Hepatocyte (in vitro differentiated cells): ENCODE measurements at regions not wholly inside any gene's neighbourhood (a gene's known extent, or its start where the extent isn't known, plus 50 kb on each side); places are given as distances from the start of the nearest gene placed in this dataset.

Source experiments
- DNase-seq: peaks from one replicate; pipeline ENCODE4 v3.0.0-alpha.2; 2016; ENCODE audit warnings: low spot score
- H2AFZ ChIP-seq: fragments of 200-600 bp; sonication (generic); 2 replicates; pipeline ENCODE4 v1.6.0; 2016; ENCODE audit warnings: antibody characterized with exemption, mild to moderate bottlenecking
- H3K27ac ChIP-seq: fragments of 200-600 bp; sonication (generic); 2 replicates; pipeline ENCODE4 v1.5.1; 2016; ENCODE audit warnings: mild to moderate bottlenecking
- H3K27me3 ChIP-seq: fragments of 200-600 bp; sonication (generic); 2 replicates; pipeline ENCODE4 v1.6.1; 2016
- H3K36me3 ChIP-seq: fragments of 200-600 bp; sonication (generic); replicated peaks from 2 replicates; pipeline ENCODE4 v1.5.1; 2016; ENCODE audit warnings: low read depth; ENCODE audit not compliant: insufficient read depth
- H3K4me1 ChIP-seq: fragments of 200-600 bp; sonication (generic); 2 replicates; pipeline ENCODE4 v1.5.1; 2016; ENCODE audit warnings: mild to moderate bottlenecking, moderate library complexity; ENCODE audit not compliant: insufficient read depth
- H3K4me2 ChIP-seq: fragments of 200-600 bp; sonication (generic); 2 replicates; pipeline ENCODE4 v1.6.0; 2016
- H3K4me3 ChIP-seq: fragments of 200-600 bp; sonication (generic); 2 replicates; pipeline ENCODE4 v1.5.1; 2016; ENCODE audit warnings: mild to moderate bottlenecking
- H3K79me2 ChIP-seq: fragments of 200-600 bp; sonication (generic); 2 replicates; pipeline ENCODE4 v1.6.0; 2017; ENCODE audit warnings: mild to moderate bottlenecking
- H3K9me2 ChIP-seq: fragments of 200-600 bp; sonication (generic); replicated peaks from 2 replicates; pipeline ENCODE4 v1.6.0; 2017; ENCODE audit warnings: mild to moderate bottlenecking; ENCODE audit not compliant: insufficient read depth
- H3K9me3 ChIP-seq: fragments of 200-600 bp; sonication (generic); 2 replicates; pipeline ENCODE4 v1.5.1; 2016; ENCODE audit warnings: low read depth, mild to moderate bottlenecking
- H4K20me1 ChIP-seq: fragments of 200-600 bp; sonication (generic); 2 replicates; pipeline ENCODE4 v1.6.0; 2016; ENCODE audit warnings: mild to moderate bottlenecking; ENCODE audit not compliant: insufficient read depth, poor library complexity, severe bottlenecking
- CTCF ChIP-seq: fragments of 200-600 bp; sonication (generic); IDR thresholded peaks from 2 replicates; pipeline ENCODE4 v1.5.1; 2016; ENCODE audit warnings: antibody characterized with exemption, mild to moderate bottlenecking; ENCODE audit not compliant: poor library complexity
- EZH2 ChIP-seq: fragments of 200-600 bp; sonication (generic); IDR thresholded peaks from 2 replicates; pipeline ENCODE4 v1.6.1; 2016; ENCODE audit warnings: antibody characterized with exemption, mild to moderate bottlenecking, borderline replicate concordance
- EZH2phosphoT487 ChIP-seq: fragments of 200-600 bp; sonication (generic); IDR thresholded peaks from one replicate; pipeline ENCODE4 v1.6.1; 2018; ENCODE audit warnings: antibody characterized with exemption, mild to moderate bottlenecking, low read depth, moderate library complexity; ENCODE audit not compliant: unreplicated experiment, severe bottlenecking
- WGBS: methylation state at CpG from one replicate; pipeline ENCODE4 v1.1.6; 2016; ENCODE audit warnings: low lambda C conversion rate; ENCODE audit errors: missing lambda C conversion rate; 5-methylcytosine and 5-hydroxymethylcytosine counted together

DNA sequence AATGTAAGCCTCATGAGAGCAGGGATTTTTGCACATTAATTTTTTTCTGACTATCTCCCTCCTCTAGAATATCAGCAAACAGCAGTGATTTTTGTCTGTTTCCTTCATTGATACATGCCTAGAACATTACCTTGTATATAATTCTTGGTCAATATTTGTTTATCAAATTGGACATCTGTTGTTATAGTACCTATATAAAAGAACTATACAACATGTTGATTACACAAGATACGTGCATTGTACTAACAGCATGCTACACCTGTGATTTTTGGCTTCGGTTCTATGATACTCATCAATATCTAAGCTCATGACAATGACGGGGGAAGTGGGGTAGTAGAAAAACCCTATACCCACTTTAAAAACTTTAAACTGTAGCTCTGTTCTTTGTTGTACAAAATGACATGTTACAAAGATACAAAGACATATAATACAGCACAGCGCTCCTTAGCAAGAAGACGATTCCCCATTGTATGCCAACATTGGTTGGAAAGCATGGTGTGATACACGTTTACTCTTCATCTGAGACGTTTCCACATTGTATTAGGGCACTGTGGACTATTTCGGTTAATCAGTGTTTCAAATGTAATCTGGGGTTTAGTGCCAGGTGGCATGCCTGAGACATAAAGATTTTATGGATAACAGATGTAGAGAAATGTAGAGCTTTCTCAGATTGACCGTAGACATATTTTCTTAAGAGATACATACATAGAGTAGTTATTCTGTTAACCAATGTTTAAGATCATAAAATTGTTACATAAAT lies 70.5 kb upstream of the FOXP2 start:
- Histone ChIP-seq H3K9me3 (no peaks in the 10 kb centered on the region), H3K9me2 (no peaks in the 10 kb centered on the region), H3K79me2 (no peaks in the 10 kb centered on the region), H3K36me3 (no peaks in the 10 kb centered on the region), H2AFZ (no peak overlapping the region), H3K27ac (no peak overlapping the region), H3K4me2 (no peak overlapping the region), H4K20me1 (no peaks in the 10 kb centered on the region), H3K4me3 (no peak overlapping the region), H3K4me1 (no peaks in the 10 kb centered on the region), H3K27me3 (no peaks in the 10 kb centered on the region)
- no peak for TF ChIP-seq EZH2phosphoT487
- TF ChIP-seq EZH2, result no peak
- TF ChIP-seq CTCF, result no peak
- 82% methylated on average over 9 of the region's 9 CpGs for WGBS
- no peak for DNase-seq

DNA sequence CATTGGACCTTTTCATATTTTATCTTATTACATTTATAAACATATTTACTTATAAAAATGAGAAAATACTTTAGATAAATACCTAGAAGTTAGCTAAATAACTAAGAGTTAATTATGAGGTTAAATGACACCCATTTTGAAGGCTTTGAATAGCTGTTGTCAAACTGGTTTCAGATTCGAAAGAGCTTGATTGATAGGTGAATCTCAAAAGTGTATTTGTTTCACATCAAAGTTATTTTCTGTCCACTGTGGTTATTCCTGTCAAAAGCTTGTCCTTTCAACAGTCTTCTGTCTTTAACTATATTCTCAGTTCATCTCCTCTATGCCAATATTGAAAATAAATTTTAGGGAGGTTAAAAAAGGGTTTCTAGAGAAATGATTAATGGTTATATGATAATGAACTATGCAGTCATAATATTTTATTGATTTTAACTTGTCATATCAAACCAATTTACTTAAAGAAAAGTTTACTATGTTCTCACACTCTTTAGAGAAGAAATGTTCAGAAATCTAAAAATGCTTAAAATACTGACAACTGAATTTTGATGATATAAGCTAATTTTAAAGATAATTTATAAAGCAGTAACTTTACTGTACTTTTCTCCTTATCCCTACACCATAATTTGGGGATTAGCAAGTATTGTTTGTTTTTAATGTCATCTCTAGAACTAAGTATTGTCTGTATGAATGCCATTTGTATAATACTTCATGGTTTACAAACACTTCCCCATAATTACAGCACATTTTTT lies 72.0 kb upstream of the FOXP2 start:
- no peak overlapping the region for H3K4me2 ChIP-seq
- H3K9me2 ChIP-seq, result no peaks in the 10 kb centered on the region
- H3K4me1 ChIP-seq, result no peaks in the 10 kb centered on the region
- H3K27me3 ChIP-seq, result no peaks in the 10 kb centered on the region
- no peak overlapping the region for H3K27ac ChIP-seq
- no peaks in the 10 kb centered on the region for H3K9me3 ChIP-seq
- no peak overlapping the region for H3K4me3 ChIP-seq
- no peaks in the 10 kb centered on the region for H3K36me3 ChIP-seq
- 83% methylated on average over 1 of the region's 1 CpG for WGBS
- DNase-seq, result no peak
- H2AFZ ChIP-seq, result no peak overlapping the region
- no peaks in the 10 kb centered on the region for H3K79me2 ChIP-seq
- H4K20me1 ChIP-seq, result no peaks in the 10 kb centered on the region
- TF ChIP-seq EZH2 (no peak), CTCF (no peak), EZH2phosphoT487 (no peak)

- no peaks in the 10 kb centered on the region for H3K9me3 ChIP-seq
- H3K9me2 ChIP-seq, result no peaks in the 10 kb centered on the region
- no peak overlapping the region for H2AFZ ChIP-seq
- H3K4me3 ChIP-seq, result no peak overlapping the region
- no peak for DNase-seq
- whole genome bisulfite sequencing, result 85% methylated on average over 3 of the region's 3 CpGs
- no peak overlapping the region for H3K27ac ChIP-seq
- H3K36me3 ChIP-seq, result no peaks in the 10 kb centered on the region
- no peaks in the 10 kb centered on the region for H3K27me3 ChIP-seq
- H3K79me2 ChIP-seq, result no peaks in the 10 kb centered on the region
- H3K4me1 ChIP-seq, result no peaks in the 10 kb centered on the region
- no peak overlapping the region for H3K4me2 ChIP-seq
- no peaks in the 10 kb centered on the region for H4K20me1 ChIP-seq
- TF ChIP-seq EZH2phosphoT487 (no peak), CTCF (no peak), EZH2 (no peak)
These were observed 73.0 kb upstream of the FOXP2 start for GRCh38 chr7:114341648-114342047.
